Germinal center (tissue), 1 donor: ENCODE measurements at regions not wholly inside any gene's neighbourhood (a gene's known extent, or its start where the extent isn't known, plus 50 kb on each side); places are given as distances from the start of the nearest gene placed in this dataset.
"Not testable (repeated sequence)": the region's sequence is repeated elsewhere in the genome, so short reads cannot be mapped to it uniquely, and the experiment has no call there.

Experiments
- DNase-seq: peaks from one replicate; pipeline ENCODE4 v3.0.0; 2012; ENCODE audit warnings: mixed read lengths, low spot score

GRCh38 chr13:80499536-80500290, 158.8 kb upstream of the SPRY2 start:
- DNase-seq = no peak

- no peak for DNase-seq
Measured at GRCh38 chr13:80498433-80498832, 157.5 kb upstream of the SPRY2 start.

GRCh38 chr13:80497978-80498377, 157.1 kb upstream of the SPRY2 start:
- no peak for DNase-seq

- no peak for DNase-seq
Measured at GRCh38 chr13:80497439-80497838, 156.5 kb upstream of the SPRY2 start.

- DNase-seq = no peak
Measured at GRCh38 chr13:80496721-80497397, 155.9 kb upstream of the SPRY2 start.

GRCh38 chr13:80490491-80490943, 149.6 kb upstream of the SPRY2 start:
- DNase-seq = not testable (repeated sequence)

- no peak for DNase-seq
Measured at GRCh38 chr13:80486402-80486801, 145.5 kb upstream of the SPRY2 start.

GRCh38 chr13:80483157-80483556, 142.2 kb upstream of the SPRY2 start:
- no peak for DNase-seq

- no peak for DNase-seq
Measured at GRCh38 chr13:80481588-80481987, 140.7 kb upstream of the SPRY2 start.

- no peak for DNase-seq
Measured at GRCh38 chr13:80477661-80478443, 136.9 kb upstream of the SPRY2 start.

- no peak for DNase-seq
Measured at GRCh38 chr13:80476953-80477352, 136.0 kb upstream of the SPRY2 start.

GRCh38 chr13:80475718-80476117, 134.8 kb upstream of the SPRY2 start:
- DNase-seq = no peak

- no peak for DNase-seq
Measured at GRCh38 chr13:80473695-80474094, 132.8 kb upstream of the SPRY2 start.

GRCh38 chr13:80469853-80470381, 129.0 kb upstream of the SPRY2 start:
- DNase-seq = no peak

GRCh38 chr13:80469105-80469852, 128.4 kb upstream of the SPRY2 start:
- DNase-seq = no peak

- no peak for DNase-seq
Measured at GRCh38 chr13:80465321-80465720, 124.4 kb upstream of the SPRY2 start.

- no peak for DNase-seq
Measured at GRCh38 chr13:80463673-80464352, 122.9 kb upstream of the SPRY2 start.

GRCh38 chr13:80462567-80462966, 121.6 kb upstream of the SPRY2 start:
- DNase-seq = no peak

GRCh38 chr13:80462037-80462436, 121.1 kb upstream of the SPRY2 start:
- no peak for DNase-seq

GRCh38 chr13:80458543-80458942, 117.6 kb upstream of the SPRY2 start:
- no peak for DNase-seq

GRCh38 chr13:80454245-80454644, 113.3 kb upstream of the SPRY2 start:
- DNase-seq = no peak
